Adrenal gland (tissue), 5 donors: ENCODE measurements at regions not wholly inside any gene's neighbourhood (a gene's known extent, or its start where the extent isn't known, plus 50 kb on each side); places are given as distances from the start of the nearest gene placed in this dataset.

Experiments used
- CTCF ChIP-seq, 6 experiments: fragments of 450-650 bp in 4 of 6; fragments of 200-600 bp in 2 of 6; sonication (generic) in 1 of 6; IDR thresholded peaks; 1 replicate in 5 of 6; 2 replicates in 1 of 6; pipeline versions ENCODE4 v1.5.1 to v1.8.0; 2016 to 2021; ENCODE audit warnings: antibody characterized with exemption in 6 of 6, mild to moderate bottlenecking in 2 of 6, moderate library complexity in 1 of 6
- POLR2A ChIP-seq, 2 donors: fragments of 450-650 bp; IDR thresholded peaks; one replicate each; pipeline ENCODE4 v1.6.1; 2017; ENCODE audit warnings: antibody characterized with exemption in 2 of 2, mild to moderate bottlenecking in 2 of 2, moderate library complexity in 1 of 2
- donor health status: DM: no; HTN: no; CAD: no.

DNA sequence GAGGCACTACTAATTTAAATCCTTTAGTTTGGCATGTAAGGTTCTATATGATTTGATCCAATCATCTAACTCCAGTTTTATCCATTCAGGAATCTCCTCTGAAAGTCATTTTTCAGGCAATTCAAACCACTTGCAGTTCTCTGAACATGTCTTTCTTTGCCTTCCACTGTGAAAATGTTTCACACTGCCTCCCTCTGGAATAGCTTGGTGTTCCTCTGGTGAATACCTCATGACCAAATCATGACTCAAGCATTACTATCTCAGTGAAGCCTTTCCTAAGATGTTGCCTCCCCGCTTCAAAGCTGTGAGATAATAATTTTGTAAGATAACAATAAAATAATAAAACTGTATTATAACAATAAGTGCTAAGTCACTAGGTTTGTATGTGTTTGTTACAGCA lies 981.1 kb downstream of the DTWD2 start:
- TF ChIP-seq CTCF (IDR thresholded peaks at IDR 0.05), result no peak
- no peak for TF ChIP-seq POLR2A (IDR thresholded peaks at IDR 0.05)
